ENCODE measurements at regions not wholly inside any gene's neighbourhood (a gene's known extent, or its start where the extent isn't known, plus 50 kb on each side); places are given as distances from the start of the nearest gene placed in this dataset.

DNA sequence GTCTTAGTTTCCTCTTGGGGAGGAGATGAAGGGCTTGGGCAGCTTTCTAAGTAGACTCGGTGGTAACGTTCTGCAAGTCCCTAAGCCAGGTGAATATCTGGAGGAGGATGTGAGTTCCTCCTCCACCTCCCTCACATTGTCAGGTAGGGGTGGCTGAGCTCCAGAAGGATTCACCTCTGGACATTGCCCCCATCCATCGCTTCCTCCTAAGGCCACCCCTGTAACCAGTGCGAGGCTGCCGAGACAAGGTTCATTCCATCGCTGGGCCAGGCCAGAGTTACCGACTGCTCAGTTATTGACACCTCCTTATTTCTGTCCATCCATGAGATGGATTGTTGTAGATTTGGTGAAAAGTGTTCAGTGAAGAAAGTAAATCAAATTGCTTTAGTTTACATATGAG is 334.1 kb upstream of the KLF6 start:
- no peaks in the 10 kb centered on the region for H3K27me3 ChIP-seq (ENCODE audit: control insufficient read depth, low read length)
- no peak overlapping the region for H3K4me2 ChIP-seq (ENCODE audit: low read length)
- no peaks in the 10 kb centered on the region for H3K79me2 ChIP-seq (ENCODE audit: control insufficient read depth, low read length)
- H3K9me3 ChIP-seq (ENCODE audit: control insufficient read depth, insufficient read depth, low read length) = no peaks in the 10 kb centered on the region
- H3K4me1 ChIP-seq (ENCODE audit: control insufficient read depth, low read length) = peaks cover 26% of the 10 kb centered on the region
- no peaks in the 10 kb centered on the region for H3K9me2 ChIP-seq (replicated peaks; ENCODE audit: control insufficient read depth, low read length)
- no peaks in the 10 kb centered on the region for H3F3A ChIP-seq (ENCODE audit: control insufficient read depth, insufficient read depth)
- no peaks in the 10 kb centered on the region for H4K20me1 ChIP-seq (ENCODE audit: control insufficient read depth, insufficient read depth, low read depth, low read length)
- H3K4me3 ChIP-seq (ENCODE audit: low read length) = no peak overlapping the region
- H3K36me3 ChIP-seq (ENCODE audit: control insufficient read depth, low read length) = no peaks in the 10 kb centered on the region
- no peak for TF ChIP-seq EZH2phosphoT487 (IDR thresholded peaks at IDR 0.05; ENCODE audit: borderline replicate concordance, low read length)
- TF ChIP-seq, protein P1, sequence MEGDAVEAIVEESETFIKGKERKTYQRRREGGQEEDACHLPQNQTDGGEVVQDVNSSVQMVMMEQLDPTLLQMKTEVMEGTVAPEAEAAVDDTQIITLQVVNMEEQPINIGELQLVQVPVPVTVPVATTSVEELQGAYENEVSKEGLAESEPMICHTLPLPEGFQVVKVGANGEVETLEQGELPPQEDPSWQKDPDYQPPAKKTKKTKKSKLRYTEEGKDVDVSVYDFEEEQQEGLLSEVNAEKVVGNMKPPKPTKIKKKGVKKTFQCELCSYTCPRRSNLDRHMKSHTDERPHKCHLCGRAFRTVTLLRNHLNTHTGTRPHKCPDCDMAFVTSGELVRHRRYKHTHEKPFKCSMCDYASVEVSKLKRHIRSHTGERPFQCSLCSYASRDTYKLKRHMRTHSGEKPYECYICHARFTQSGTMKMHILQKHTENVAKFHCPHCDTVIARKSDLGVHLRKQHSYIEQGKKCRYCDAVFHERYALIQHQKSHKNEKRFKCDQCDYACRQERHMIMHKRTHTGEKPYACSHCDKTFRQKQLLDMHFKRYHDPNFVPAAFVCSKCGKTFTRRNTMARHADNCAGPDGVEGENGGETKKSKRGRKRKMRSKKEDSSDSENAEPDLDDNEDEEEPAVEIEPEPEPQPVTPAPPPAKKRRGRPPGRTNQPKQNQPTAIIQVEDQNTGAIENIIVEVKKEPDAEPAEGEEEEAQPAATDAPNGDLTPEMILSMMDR (IDR thresholded peaks at IDR 0.05; ENCODE audit: low read depth, low read length, poor library complexity, severe bottlenecking) = no peak
- H3K27ac ChIP-seq (ENCODE audit: low read depth, low read length) = no peak overlapping the region

DNA sequence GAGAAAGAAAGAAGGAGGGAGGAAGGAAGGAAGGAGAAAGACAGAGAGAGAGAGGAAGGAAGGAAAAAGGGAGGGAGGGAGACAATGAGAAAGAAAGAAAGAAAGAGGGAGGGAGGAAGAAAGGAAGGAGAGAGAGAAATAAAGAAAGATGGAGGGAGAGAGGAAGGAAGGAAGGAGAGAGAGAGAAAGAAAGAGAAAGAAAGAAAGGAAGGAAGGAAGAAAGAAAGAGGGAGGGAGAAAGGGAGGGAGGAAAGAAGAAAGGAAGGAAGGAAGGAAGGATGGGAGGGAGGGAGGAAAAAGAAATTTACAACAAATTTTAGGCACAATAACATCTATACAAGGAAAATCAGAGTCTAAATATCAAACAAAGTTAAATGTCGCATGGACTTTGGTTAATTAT is 332.6 kb upstream of the KLF6 start:
- Histone ChIP-seq H3K4me2 (ENCODE audit: low read length) (no peak overlapping the region), H3K36me3 (ENCODE audit: control insufficient read depth, low read length) (no peaks in the 10 kb centered on the region), H3K4me1 (ENCODE audit: control insufficient read depth, low read length) (peaks cover 15% of the 10 kb centered on the region), H3F3A (ENCODE audit: control insufficient read depth, insufficient read depth) (no peaks in the 10 kb centered on the region), H3K79me2 (ENCODE audit: control insufficient read depth, low read length) (no peaks in the 10 kb centered on the region), H3K9me3 (ENCODE audit: control insufficient read depth, insufficient read depth, low read length) (no peaks in the 10 kb centered on the region), H3K27ac (ENCODE audit: low read depth, low read length) (no peak overlapping the region), H3K27me3 (ENCODE audit: control insufficient read depth, low read length) (no peaks in the 10 kb centered on the region), H3K4me3 (ENCODE audit: low read length) (no peak overlapping the region), H4K20me1 (ENCODE audit: control insufficient read depth, insufficient read depth, low read depth, low read length) (no peaks in the 10 kb centered on the region), H3K9me2 (replicated peaks; ENCODE audit: control insufficient read depth, low read length) (no peaks in the 10 kb centered on the region)
- no peak for TF ChIP-seq EZH2phosphoT487 (IDR thresholded peaks at IDR 0.05; ENCODE audit: borderline replicate concordance, low read length)
- TF ChIP-seq, protein P1 (IDR thresholded peaks at IDR 0.05; ENCODE audit: low read depth, low read length, poor library complexity, severe bottlenecking) = no peak

DNA sequence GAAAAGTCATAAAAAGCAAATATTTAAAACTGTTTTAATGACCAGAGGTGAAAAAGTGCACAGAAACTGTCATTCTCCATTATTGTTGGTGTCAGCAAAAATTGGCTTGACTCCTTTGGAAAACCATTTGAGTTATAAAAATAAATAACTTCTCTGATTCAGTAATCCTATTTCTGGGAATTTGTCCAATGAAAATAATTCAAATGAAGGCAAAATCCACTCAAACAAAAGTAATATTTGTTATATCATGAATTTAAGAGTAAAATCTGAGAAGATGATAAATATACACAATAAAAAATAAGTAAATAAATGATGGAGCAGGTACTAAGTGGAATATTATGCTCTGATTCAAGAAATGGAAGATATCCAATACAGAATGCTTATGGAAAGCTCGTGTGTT is 326.6 kb upstream of the KLF6 start:
- Histone ChIP-seq H3K27me3 (ENCODE audit: control insufficient read depth, low read length) (no peaks in the 10 kb centered on the region), H3K4me1 (ENCODE audit: control insufficient read depth, low read length) (no peaks in the 10 kb centered on the region), H3F3A (ENCODE audit: control insufficient read depth, insufficient read depth) (no peaks in the 10 kb centered on the region), H3K27ac (ENCODE audit: low read depth, low read length) (no peak overlapping the region), H3K9me3 (ENCODE audit: control insufficient read depth, insufficient read depth, low read length) (no peaks in the 10 kb centered on the region), H3K9me2 (replicated peaks; ENCODE audit: control insufficient read depth, low read length) (no peaks in the 10 kb centered on the region), H3K79me2 (ENCODE audit: control insufficient read depth, low read length) (no peaks in the 10 kb centered on the region), H4K20me1 (ENCODE audit: control insufficient read depth, insufficient read depth, low read depth, low read length) (no peaks in the 10 kb centered on the region), H3K36me3 (ENCODE audit: control insufficient read depth, low read length) (no peaks in the 10 kb centered on the region), H3K4me2 (ENCODE audit: low read length) (no peak overlapping the region), H3K4me3 (ENCODE audit: low read length) (no peak overlapping the region)
- TF ChIP-seq, protein P1 (IDR thresholded peaks at IDR 0.05; ENCODE audit: low read depth, low read length, poor library complexity, severe bottlenecking) = no peak
- no peak for TF ChIP-seq EZH2phosphoT487 (IDR thresholded peaks at IDR 0.05; ENCODE audit: borderline replicate concordance, low read length)

- TF ChIP-seq, protein P1 (IDR thresholded peaks at IDR 0.05; ENCODE audit: low read depth, low read length, poor library complexity, severe bottlenecking) = no peak
- TF ChIP-seq EZH2phosphoT487 (IDR thresholded peaks at IDR 0.05; ENCODE audit: borderline replicate concordance, low read length) = no peak
- Histone ChIP-seq H3K4me1 (ENCODE audit: control insufficient read depth, low read length) (no peaks in the 10 kb centered on the region), H4K20me1 (ENCODE audit: control insufficient read depth, insufficient read depth, low read depth, low read length) (no peaks in the 10 kb centered on the region), H3K9me2 (replicated peaks; ENCODE audit: control insufficient read depth, low read length) (no peaks in the 10 kb centered on the region), H3K9me3 (ENCODE audit: control insufficient read depth, insufficient read depth, low read length) (0 out of 2 replicates have a peak, but pooled peaks cover 3% of the 10 kb centered on the region), H3K79me2 (ENCODE audit: control insufficient read depth, low read length) (no peaks in the 10 kb centered on the region), H3K4me3 (ENCODE audit: low read length) (no peak overlapping the region), H3K36me3 (ENCODE audit: control insufficient read depth, low read length) (no peaks in the 10 kb centered on the region), H3K27me3 (ENCODE audit: control insufficient read depth, low read length) (no peaks in the 10 kb centered on the region), H3F3A (ENCODE audit: control insufficient read depth, insufficient read depth) (no peaks in the 10 kb centered on the region), H3K4me2 (ENCODE audit: low read length) (no peak overlapping the region), H3K27ac (ENCODE audit: low read depth, low read length) (no peak overlapping the region)
These were observed 324.5 kb upstream of the KLF6 start for GRCh38 chr10:4109469-4109868.
